Activated T-helper 9 cell treated with anti-CD3 and anti-CD28 coated beads, Interleukin-2, amount 50 U/mL, for 16 hours (primary cell): ENCODE measurements at regions not wholly inside any gene's neighbourhood (a gene's known extent, or its start where the extent isn't known, plus 50 kb on each side); places are given as distances from the start of the nearest gene placed in this dataset.
"Not testable (repeated sequence)": the region's sequence is repeated elsewhere in the genome, so short reads cannot be mapped to it uniquely, and the experiment has no call there.

Source experiments
- DNase-seq: peaks from one replicate; pipeline ENCODE4 v3.0.0-alpha.2; 2020; ENCODE audit warnings: low read depth

- DNase-seq, result no peak
Measured at GRCh38 chr9:78674874-78675273, 377.9 kb downstream of the PSAT1 start.

GRCh38 chr9:78676009-78676408, 379.1 kb downstream of the PSAT1 start:
- DNase-seq, result no peak

GRCh38 chr9:78676623-78677022, 379.7 kb downstream of the PSAT1 start:
- DNase-seq, result no peak

GRCh38 chr9:78677326-78677725, 380.4 kb downstream of the PSAT1 start:
- DNase-seq, result no peak

- no peak for DNase-seq
Measured at GRCh38 chr9:78678877-78679276, 382.0 kb downstream of the PSAT1 start.

GRCh38 chr9:78680196-78680595, 383.3 kb downstream of the PSAT1 start:
- DNase-seq, result no peak

- DNase-seq, result no peak
Measured at GRCh38 chr9:78682216-78682615, 385.3 kb downstream of the PSAT1 start.

- DNase-seq, result no peak
Measured at GRCh38 chr9:78685471-78685870, 388.5 kb downstream of the PSAT1 start.

- no peak for DNase-seq
Measured at GRCh38 chr9:78688796-78689195, 391.9 kb downstream of the PSAT1 start.

- no peak for DNase-seq
Measured at GRCh38 chr9:78691542-78691941, 394.6 kb downstream of the PSAT1 start.

- no peak for DNase-seq
Measured at GRCh38 chr9:78692871-78693270, 395.9 kb downstream of the PSAT1 start.

- no peak for DNase-seq
Measured at GRCh38 chr9:78694974-78695373, 398.0 kb downstream of the PSAT1 start.

- DNase-seq, result no peak
Measured at GRCh38 chr9:78695519-78695918, 398.6 kb downstream of the PSAT1 start.

GRCh38 chr9:78697618-78698017, 400.7 kb downstream of the PSAT1 start:
- DNase-seq, result no peak

GRCh38 chr9:78698371-78698770, 401.4 kb downstream of the PSAT1 start:
- DNase-seq, result no peak

GRCh38 chr9:78699217-78699616, 402.3 kb downstream of the PSAT1 start:
- not testable (repeated sequence) for DNase-seq

- DNase-seq, result not testable (repeated sequence)
Measured at GRCh38 chr9:78704153-78704552, 407.2 kb downstream of the PSAT1 start.

GRCh38 chr9:78707080-78707479, 410.2 kb downstream of the PSAT1 start:
- no peak for DNase-seq

- DNase-seq, result no peak
Measured at GRCh38 chr9:78707481-78707991, 410.6 kb downstream of the PSAT1 start.

- no peak for DNase-seq
Measured at GRCh38 chr9:78712903-78713613, 416.1 kb downstream of the PSAT1 start.

- no peak for DNase-seq
Measured at GRCh38 chr9:78713614-78714405, 416.9 kb downstream of the PSAT1 start.

GRCh38 chr9:78714576-78714975, 417.7 kb downstream of the PSAT1 start:
- DNase-seq, result no peak

GRCh38 chr9:78719029-78719428, 422.1 kb downstream of the PSAT1 start:
- not testable (repeated sequence) for DNase-seq
